ENCODE measurements at regions not wholly inside any gene's neighbourhood (a gene's known extent, or its start where the extent isn't known, plus 50 kb on each side); places are given as distances from the start of the nearest gene placed in this dataset.
"Not testable (repeated sequence)": the region's sequence is repeated elsewhere in the genome, so short reads cannot be mapped to it uniquely, and the experiment has no call there.

DNA sequence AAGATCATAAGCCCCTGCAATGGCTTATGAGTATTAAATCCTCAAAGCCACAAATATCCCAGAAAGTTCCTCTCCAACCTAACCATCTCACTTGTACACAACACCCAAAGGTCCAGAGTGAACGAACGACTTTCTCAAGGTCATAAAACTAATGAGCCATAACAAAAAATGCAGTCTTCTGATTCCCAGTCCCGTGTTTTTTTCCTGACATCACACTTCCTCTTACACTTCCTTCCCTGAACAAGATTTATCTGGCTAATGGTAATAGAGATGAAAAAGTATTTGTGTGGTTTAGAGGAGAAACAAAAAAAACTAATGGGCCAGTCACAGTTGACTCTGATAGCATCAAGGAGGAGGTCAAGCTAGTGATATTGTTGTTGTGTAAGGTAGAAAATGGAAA is 99.5 kb upstream of the KLHL13 start:
- peak; percentile 14 to 27 (median 21) for DNase-seq

DNA sequence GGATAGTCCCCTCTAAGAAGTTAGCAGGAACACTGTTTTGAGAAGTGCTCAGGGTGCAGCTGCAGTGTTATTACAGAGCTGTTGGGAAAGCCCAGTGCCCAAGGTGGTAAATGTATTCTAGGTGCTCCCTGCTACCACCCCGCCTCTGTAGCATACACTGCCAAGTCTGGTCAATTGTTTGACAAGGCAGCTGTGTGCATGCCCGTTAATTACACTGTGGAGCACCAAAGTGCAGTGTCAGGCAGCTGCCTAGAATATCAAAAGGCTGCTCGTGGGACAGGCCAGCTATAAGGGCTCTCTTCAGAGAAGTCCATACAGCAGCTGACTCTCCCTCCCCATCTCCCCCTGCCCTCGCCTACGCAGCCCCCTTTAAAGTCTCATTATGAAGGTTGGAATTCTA is 99.9 kb upstream of the KLHL13 start:
- DNase-seq: no peak

- no peak for DNase-seq
Observed at GRCh38 chrX:118218079-118218478, 101.5 kb upstream of the KLHL13 start.

- DNase-seq: no peak
Observed at GRCh38 chrX:118218940-118219339, 102.3 kb upstream of the KLHL13 start.

DNA sequence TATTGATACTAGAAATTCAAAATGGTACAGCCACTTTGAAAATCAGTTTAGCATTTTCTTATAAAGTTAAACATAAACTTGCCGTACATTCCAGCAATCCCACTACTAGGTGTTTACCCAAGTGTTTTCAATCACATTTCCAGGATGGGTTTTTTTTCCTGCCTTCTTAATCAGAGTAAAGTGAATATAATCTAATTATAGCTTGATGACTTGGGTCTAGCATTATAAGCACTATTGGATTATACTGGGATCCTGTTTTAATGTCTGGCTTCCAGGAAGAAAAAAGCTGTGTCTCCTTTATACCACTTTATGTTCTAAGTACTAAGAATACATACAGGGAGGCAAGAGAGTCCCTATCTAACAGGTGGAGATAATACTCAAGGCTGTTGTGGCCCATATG is 103.3 kb upstream of the KLHL13 start:
- DNase-seq: no peak

DNA sequence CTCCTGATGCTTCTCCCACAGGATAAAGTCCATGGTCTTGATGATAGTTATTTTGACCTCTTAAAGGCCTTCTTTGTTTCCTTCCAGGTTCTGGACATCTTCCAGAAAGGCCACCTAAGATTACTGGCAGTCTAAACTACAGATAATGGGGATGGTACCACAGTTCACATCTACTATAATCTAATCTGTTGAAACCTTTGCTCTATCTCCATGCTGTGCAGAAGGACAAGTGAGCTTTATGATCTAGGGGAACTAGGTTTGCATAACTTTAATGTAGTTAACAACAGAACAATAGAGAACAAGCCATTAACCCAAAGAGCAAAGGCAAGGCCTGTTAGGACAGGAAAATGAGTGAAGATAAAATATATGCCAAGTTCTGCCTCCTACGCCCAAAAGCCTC is 103.9 kb upstream of the KLHL13 start:
- no peak for DNase-seq

DNA sequence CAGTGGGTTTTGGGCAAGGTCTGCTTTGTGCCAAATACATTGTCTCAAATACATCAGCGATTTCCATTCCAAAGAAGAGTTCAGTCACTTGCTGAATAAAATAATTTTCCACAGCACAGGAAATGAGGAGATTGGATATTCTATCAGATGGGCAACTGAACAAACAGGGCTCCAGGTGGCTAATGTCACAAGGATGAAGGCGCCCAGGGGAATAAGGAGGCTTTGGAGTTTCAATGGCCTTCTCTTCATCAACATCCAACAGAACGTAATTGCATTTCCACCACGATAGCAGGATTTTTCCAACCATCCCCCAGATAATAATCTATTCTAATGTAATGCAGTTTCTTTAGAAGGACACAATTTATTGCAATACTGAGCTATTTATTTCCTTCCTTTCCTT is 104.7 kb upstream of the KLHL13 start:
- DNase-seq: no peak

DNA sequence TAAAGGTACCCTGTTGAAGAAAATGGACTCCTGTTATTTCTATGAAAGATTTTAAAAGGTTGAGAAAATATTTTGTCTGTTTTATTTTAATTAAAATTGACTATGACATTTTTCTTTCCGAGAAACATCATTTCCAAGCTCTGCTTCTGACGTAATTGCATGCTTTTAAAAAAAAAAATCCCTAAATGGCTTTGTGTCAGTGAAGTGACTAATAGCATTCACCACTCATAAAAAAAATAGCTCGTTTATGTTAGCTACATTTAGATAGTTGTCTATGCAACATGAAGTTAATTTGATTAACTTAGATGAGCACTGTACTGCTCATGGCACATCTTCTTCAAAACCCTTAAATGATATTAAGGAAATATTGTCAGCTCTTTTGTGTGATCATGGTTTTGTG is 105.1 kb upstream of the KLHL13 start:
- no peak for DNase-seq

DNA sequence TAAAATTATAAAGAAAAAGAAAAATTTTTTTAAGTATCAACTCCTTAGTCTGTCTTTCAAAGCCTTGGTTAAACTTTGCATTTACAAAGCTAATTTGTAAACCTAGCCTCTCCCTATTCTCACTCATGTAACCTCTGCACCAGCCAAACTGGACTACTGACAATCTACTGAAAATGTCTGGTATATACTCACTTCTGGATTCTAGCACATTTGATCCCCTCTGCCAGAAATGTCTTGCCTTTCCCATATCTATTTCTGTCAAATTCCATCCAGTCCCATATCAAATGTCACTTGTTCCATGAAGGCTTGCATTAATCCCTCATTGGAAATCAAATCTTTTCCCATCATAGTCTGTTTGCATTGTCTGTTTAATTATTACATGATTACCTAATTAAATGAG is 105.8 kb upstream of the KLHL13 start:
- DNase-seq: no peak

- DNase-seq: peak in 1 of 3 donors; percentile 30
Observed at GRCh38 chrX:118225711-118226428, 109.3 kb upstream of the KLHL13 start.

- no peak for DNase-seq
Observed at GRCh38 chrX:118228041-118228440, 111.4 kb upstream of the KLHL13 start.

GRCh38 chrX:118228456-118228855 is 111.8 kb upstream of the KLHL13 start:
- no peak for DNase-seq

- DNase-seq: no peak
Observed at GRCh38 chrX:118231464-118231863, 114.4 kb upstream of the WDR44 start.

- no peak for DNase-seq
Observed at GRCh38 chrX:118239178-118239870, 106.6 kb upstream of the WDR44 start.

GRCh38 chrX:118239913-118240698 is 105.8 kb upstream of the WDR44 start:
- DNase-seq: no peak

DNA sequence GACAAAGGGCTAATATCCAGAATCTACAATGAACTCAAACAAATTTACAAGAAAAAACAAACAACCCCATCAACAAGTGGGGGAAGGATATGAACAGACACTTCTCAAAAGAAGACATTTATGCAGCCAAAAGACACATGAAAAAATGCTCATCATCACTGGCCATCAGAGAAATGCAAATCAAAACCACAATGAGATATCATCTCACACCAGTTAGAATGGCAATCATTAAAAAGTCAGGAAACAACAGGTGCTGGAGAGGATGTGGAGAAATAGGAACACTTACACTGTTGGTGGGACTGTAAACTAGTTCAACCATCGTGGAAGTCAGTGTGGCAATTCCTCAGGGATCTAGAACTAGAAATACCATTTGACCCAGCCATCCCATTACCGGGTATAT is 98.9 kb upstream of the WDR44 start:
- not testable (repeated sequence) for DNase-seq

- no peak for DNase-seq
Observed at GRCh38 chrX:118249146-118249545, 96.8 kb upstream of the WDR44 start.

DNA sequence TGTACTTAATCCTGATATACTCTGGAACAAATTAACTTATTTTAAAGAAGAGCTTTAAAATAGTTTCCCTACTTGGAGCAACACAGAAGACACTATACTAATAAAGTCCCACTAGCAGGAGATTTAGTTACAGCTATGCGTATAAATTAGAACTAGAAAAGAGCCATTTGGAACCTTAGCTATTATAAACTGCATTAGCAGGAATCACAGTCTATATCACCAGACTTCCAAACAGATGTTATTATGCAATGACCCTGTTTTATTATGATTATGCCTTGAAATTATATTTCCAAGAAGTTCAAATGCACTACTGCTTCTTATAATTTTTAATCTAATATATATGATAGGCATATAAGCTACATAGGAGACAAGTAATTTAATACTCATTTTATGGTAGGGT is 95.5 kb upstream of the WDR44 start:
- DNase-seq: no peak

DNA sequence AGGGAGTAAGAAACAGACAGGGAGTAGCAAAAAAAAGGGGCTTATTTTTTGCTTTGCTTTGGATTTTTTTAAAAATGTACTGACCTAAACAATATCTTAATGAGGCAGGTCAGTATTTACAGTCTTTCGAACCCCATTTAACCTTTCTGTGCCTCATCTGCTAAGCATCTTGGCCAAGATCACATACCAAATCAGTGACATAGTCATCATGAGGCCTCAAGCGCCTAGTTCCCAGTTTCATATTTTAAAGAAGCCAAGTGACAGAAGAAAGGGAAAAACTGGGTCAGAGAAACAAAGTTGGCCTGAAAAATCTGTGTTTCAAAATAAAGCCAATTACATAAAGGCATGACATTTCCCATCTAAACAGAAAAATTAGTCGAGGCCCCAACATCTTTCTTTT is 94.6 kb upstream of the WDR44 start:
- DNase-seq: no peak

- no peak for DNase-seq
Observed at GRCh38 chrX:118252967-118253366, 92.9 kb upstream of the WDR44 start.

DNA sequence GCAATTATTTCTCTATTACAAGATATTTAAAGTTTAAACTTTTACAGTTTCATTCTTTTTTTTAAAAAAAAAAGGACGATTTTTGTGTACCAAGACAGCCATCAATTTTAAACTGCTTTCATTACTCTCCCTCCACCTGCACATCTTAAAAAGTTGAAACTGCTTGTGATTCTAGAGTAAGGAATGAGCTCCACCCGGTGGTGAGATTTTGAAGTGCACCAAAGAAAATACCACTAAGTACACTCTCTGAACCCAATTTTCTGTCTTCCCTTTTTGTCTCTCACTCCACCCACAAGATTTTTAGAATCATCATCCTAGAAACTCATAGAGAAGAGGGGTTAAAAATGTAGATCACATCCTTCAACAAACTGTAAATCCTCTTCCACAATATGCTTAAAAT is 91.3 kb upstream of the WDR44 start:
- DNase-seq: peak; percentile 47 to 63 (median 55)

DNA sequence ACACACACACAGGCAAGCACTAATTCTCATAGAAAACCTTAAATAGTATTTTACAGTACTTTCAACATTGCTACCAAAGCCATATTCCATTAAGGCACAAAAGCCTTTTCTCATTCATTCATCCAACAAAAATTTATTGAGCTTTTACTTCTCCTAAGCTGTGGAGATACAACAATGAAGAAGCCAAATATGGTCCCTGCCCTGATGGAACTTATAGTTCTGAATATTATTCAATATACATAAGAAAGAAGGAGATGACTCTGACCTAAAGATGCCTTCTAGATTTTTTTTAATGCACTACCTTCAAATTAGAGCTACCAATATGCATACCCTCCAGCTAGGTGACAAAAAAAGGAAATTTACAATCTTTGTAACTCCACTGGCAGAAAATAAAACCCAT is 90.0 kb upstream of the WDR44 start:
- DNase-seq: no peak

GRCh38 chrX:118257781-118258180 is 88.1 kb upstream of the WDR44 start:
- no peak for DNase-seq

GRCh38 chrX:118259213-118259612 is 86.7 kb upstream of the WDR44 start:
- no peak for DNase-seq

Measured in suppressor macrophage treated with lipopolysaccharide for 1 hour (primary cell).